GM12892 (cell line): ENCODE measurements at regions not wholly inside any gene's neighbourhood (a gene's known extent, or its start where the extent isn't known, plus 50 kb on each side); places are given as distances from the start of the nearest gene placed in this dataset.
"Not testable (repeated sequence)": the region's sequence is repeated elsewhere in the genome, so short reads cannot be mapped to it uniquely, and the experiment has no call there.

Experiments
- POLR2A ChIP-seq: IDR thresholded peaks from 2 replicates; pipeline ENCODE4 v1.6.1; 2011; ENCODE audit warnings: low read depth, low read length, control low read depth
- POLR2AphosphoS5 ChIP-seq: IDR thresholded peaks from 2 replicates; pipeline ENCODE4 v1.6.1; 2011; ENCODE audit warnings: low read depth, low read length, control low read depth
- TAF1 ChIP-seq: IDR thresholded peaks from 2 replicates; pipeline ENCODE4 v1.6.1; 2011; ENCODE audit warnings: low read depth, mild to moderate bottlenecking, control low read depth, low read length, borderline replicate concordance

DNA sequence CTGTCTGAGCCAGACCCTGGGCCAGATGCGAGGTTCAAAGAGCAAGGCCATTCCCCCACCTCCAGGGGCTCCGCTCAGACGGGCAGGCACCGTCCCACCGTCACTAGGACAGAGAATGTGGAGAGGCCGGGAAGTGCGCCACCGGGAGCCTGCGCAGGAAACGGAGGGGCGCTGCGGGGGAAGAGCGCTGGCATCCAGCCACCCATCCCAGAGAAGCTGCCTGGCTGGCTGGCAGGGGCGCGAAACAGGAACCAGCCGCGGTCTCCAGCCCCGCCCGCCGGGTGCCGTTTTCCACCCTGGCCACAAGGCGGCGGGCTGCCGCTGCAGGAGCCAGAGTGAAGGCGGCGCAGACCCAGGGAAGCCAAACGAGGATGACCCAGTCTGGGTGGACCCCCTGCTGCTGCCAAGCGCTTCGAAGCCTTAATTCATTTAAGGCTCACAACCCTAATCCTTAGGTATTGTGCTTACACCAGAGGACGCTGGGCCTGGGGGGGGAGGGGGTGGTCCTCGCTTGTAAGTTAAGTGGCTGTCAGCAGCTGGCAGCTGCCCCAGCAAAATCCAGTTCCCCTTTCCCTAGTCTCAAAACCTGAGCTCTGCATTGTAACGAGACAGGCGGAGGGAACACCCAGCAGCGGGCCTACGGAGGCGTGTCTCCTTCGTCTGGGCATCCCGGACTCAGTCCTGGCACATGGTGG is 114.8 kb upstream of the SMURF2 start:
- TF ChIP-seq POLR2A, TAF1, POLR2AphosphoS5: not testable (repeated sequence)
